Cardiac fibroblast (primary cell): ENCODE measurements at regions not wholly inside any gene's neighbourhood (a gene's known extent, or its start where the extent isn't known, plus 50 kb on each side); places are given as distances from the start of the nearest gene placed in this dataset.

Experiments used
- DNase-seq, 2 donors: peaks; one replicate each; pipeline versions ENCODE4 v3.0.0 to v3.0.0-alpha.2; 2010; ENCODE audit warnings: low read depth in 2 of 2
- H3K4me3 ChIP-seq, 2 donors: replicated peaks in 1 of 2; 1 replicate in 1 of 2; 2 replicates in 1 of 2; pipeline ENCODE4 v1.5.1; 2011; ENCODE audit warnings: low read depth in 2 of 2, low read length in 2 of 2, mild to moderate bottlenecking in 2 of 2, moderate library complexity in 1 of 2
- CTCF ChIP-seq: IDR thresholded peaks from one replicate; pipeline ENCODE4 v1.5.1; 2011; ENCODE audit warnings: low read depth, mild to moderate bottlenecking, low read length, inconsistent platforms

DNA sequence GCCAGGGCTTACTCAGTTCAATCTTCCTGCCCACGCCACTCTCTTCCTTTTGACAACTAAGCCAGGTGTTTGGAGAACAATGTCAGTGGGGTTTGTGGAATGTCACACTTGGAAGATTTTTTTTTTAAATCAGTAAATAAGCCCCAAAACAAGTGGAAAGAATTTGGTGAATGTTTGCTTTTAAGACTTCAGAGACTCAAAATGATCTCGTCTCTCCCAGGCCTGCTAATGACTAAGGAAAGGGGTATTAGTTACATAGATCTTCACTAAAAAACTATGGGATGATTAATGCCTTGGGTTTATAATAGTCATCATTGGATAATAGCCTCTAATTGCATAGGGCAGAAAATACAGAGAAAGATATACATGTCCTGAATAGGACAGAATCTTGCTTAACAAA is 166.4 kb downstream of the DMRT2 start:
- no peak overlapping the region for H3K4me3 ChIP-seq
- no peak for TF ChIP-seq CTCF
- DNase-seq: peak in 1 of 2 donors; percentile 54

DNA sequence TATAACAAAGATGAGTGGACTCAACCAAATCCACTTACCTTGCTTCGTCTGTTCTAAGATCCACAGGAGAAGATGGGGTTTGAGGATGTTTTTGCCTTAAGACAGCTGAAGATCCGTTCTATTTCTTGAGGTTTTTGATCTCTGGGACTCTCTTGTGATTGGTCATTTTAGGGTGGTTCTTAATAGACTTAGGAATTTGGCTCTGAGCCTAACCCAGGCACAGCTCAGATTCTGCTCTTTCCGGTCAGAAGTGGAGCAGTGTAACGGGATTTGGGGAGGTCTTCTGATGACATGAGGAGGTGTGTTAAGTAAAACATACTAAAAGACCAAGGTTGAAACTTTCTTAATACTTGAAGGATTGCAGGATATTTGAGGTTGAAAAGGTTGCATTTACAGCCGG is 166.9 kb downstream of the DMRT2 start:
- no peak for TF ChIP-seq CTCF
- peak in 1 of 2 donors; percentile 55 for DNase-seq

GRCh38 chr9:1219284-1219683 is 169.1 kb downstream of the DMRT2 start:
- no peak for DNase-seq
- H3K4me3 ChIP-seq: no peak overlapping the region
- TF ChIP-seq CTCF: no peak

More for the DNA sequence above, 166.9 kb downstream of the DMRT2 start:
- no peak overlapping the region for H3K4me3 ChIP-seq

DNA sequence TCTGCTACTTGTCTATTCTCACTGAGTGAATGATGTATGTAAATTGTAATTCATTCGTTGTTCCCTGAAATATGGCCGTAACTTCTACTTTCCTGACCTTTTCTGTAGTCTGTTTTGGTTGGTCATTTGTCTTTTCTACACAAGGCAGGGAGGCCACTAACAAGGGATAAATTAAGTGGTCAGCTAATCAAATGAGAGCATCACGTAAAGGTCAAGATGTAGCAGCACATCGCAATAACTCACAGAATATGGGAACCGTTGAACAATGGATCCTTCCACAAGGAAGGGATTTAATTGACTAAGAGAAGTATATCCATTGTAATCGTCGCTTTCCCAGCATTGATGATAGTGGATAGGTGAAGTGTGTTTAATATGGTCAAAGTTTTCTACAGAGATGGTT is 171.1 kb downstream of the DMRT2 start:
- no peak for DNase-seq
- TF ChIP-seq CTCF: no peak
- H3K4me3 ChIP-seq: no peak overlapping the region

- DNase-seq: peak in 1 of 2 donors; percentile 52
- no peak for TF ChIP-seq CTCF
- no peak overlapping the region for H3K4me3 ChIP-seq
Observed at GRCh38 chr9:1222511-1222910, 172.4 kb downstream of the DMRT2 start.

DNA sequence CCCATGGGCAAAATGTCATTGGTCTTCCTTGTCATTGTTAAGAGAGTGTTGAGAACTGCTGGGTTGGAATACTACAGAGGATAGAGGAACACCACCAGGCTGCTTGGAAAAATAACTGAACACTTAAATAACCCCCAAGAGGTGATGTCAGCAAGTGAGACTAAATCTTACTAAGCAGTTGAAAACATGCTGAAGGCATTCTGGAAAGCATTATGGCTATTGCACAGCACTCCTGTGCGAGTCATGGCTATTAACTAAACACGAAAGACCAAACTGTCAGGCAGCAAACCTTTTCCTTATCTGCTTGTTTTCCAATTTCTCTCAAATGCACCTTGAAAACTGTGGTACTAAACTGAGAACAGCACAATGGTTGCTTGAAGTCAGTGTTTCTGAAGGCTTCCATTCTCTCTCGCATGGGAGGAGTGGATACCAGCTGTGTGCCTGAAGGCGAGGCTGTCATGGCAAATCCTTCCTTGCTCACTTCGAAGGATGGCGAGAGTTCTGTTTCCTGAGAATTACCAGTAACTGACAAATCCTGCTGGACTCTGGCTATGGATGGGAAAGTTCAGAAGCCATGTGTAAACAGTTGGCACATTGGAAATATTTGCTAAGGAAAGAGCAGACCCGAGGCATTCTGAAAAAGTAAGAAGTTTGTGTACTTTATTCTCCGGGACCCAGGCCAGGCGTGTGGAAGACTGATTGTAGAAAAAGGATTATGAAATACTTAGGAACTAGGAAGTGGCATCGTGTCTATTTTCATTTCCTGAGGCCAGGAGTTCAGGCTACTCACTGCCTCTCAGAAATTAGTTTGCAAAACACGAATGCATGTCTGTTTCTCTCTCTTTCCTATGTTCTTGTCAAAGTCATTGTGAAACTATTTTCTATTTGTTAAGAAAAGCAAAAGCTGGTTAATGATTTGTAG is 182.1 kb downstream of the DMRT2 start:
- peak; percentile 80 for DNase-seq
- H3K4me3 ChIP-seq: no peak overlapping the region
- TF ChIP-seq CTCF: no peak
